OCI-LY3 (cell line): ENCODE measurements at regions not wholly inside any gene's neighbourhood (a gene's known extent, or its start where the extent isn't known, plus 50 kb on each side); places are given as distances from the start of the nearest gene placed in this dataset.

Source experiments
- H2AFZ ChIP-seq: fragments of 200-600, 300-600 bp; shearing (Covaris generic); 2 replicates; pipeline ENCODE4 v1.6.0; 2014; ENCODE audit warnings: antibody characterized with exemption, low read depth, low read length
- H3K27ac ChIP-seq: fragments of 200-600, 300-600 bp; sonication (generic); 2 replicates; pipeline ENCODE4 v1.5.1; 2014; ENCODE audit warnings: mild to moderate bottlenecking, low read length, moderate library complexity, mixed read lengths
- H3K27me3 ChIP-seq: fragments of 200-600, 300-600 bp; sonication (generic); 2 replicates; pipeline ENCODE4 v1.6.1; 2014; ENCODE audit warnings: low read depth, low read length, mixed read lengths
- H3K36me3 ChIP-seq: fragments of 200-600, 300-600 bp; sonication (generic); replicated peaks from 2 replicates; pipeline ENCODE3; 2014; ENCODE audit warnings: low read depth, low read length, mixed read lengths
- H3K4me1 ChIP-seq: fragments of 300-600, 200-600 bp; sonication (generic); 2 replicates; pipeline ENCODE4 v1.6.1; 2014; ENCODE audit warnings: low read length, mixed read lengths
- H3K4me2 ChIP-seq: fragments of 200-600, 300-600 bp; sonication (generic); 2 replicates; pipeline ENCODE4 v1.6.1; 2014; ENCODE audit warnings: low read length, mixed read lengths
- H3K4me3 ChIP-seq: fragments of 300-600, 200-600 bp; sonication (generic); 2 replicates; pipeline ENCODE4 v1.5.1; 2014; ENCODE audit warnings: antibody characterized with exemption, mild to moderate bottlenecking, low read length, moderate library complexity
- H3K79me2 ChIP-seq: fragments of 300-600, 200-600 bp; shearing (Covaris generic); 2 replicates; pipeline ENCODE4 v1.6.1; 2014; ENCODE audit warnings: mild to moderate bottlenecking, low read length, mixed read lengths
- H3K9ac ChIP-seq: fragments of 300-600, 200-600 bp; shearing (Covaris generic); 2 replicates; pipeline ENCODE4 v1.6.0; 2014; ENCODE audit warnings: mild to moderate bottlenecking, low read length, moderate library complexity
- H3K9me3 ChIP-seq: fragments of 200-600, 300-600 bp; shearing (Covaris generic); 2 replicates; pipeline ENCODE4 v1.6.1; 2014; ENCODE audit warnings: low read length, mixed read lengths; ENCODE audit not compliant: insufficient read depth
- H4K20me1 ChIP-seq: fragments of 200-600, 300-600 bp; sonication (generic); 2 replicates; pipeline ENCODE4 v1.6.1; 2016; ENCODE audit warnings: low read length, mixed read lengths; ENCODE audit not compliant: insufficient read depth
- EZH2phosphoT487 ChIP-seq: fragments of 200-600 bp; shearing (Covaris generic); IDR thresholded peaks from 2 replicates; pipeline ENCODE4 v1.6.1; 2018; ENCODE audit warnings: antibody characterized with exemption, mixed run types, low read depth
- TF ChIP-seq, protein P1 (sequence below): fragments of 200-600, 300-600 bp; sonication (generic); IDR thresholded peaks from 2 replicates; pipeline ENCODE4 v1.5.1; 2014; ENCODE audit warnings: antibody characterized with exemption, low read length, low read depth

DNA sequence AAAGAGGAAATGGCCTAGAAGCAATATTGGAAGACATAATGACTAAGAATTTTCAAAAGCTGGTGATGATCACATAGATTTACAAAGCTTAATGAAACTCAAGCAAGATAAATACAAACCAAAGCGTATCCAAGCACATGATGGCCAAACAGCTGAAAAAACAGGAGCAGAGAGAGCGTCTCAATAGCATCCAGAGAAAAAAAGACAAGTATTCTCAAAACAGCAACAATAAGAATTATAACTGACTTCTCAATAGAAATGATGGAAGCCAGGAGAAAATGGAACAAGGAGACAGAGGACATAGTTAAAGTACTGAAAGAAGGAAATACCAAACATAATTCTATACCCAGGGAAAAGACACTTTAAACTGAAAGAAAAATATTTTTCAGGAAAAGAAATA is 437.2 kb upstream of the TNP1 start:
- Histone ChIP-seq H3K4me3 (no peak overlapping the region), H2AFZ (no peak overlapping the region), H3K9me3 (no peaks in the 10 kb centered on the region), H4K20me1 (no peaks in the 10 kb centered on the region), H3K27me3 (peaks cover 14% of the 10 kb centered on the region; the same call in 1 of the 2 replicates), H3K9ac (no peak overlapping the region), H3K79me2 (no peaks in the 10 kb centered on the region), H3K4me1 (no peaks in the 10 kb centered on the region), H3K36me3 (no peaks in the 10 kb centered on the region), H3K4me2 (no peak overlapping the region), H3K27ac (no peak overlapping the region)
- TF ChIP-seq EZH2phosphoT487 = no peak
- TF ChIP-seq, protein P1, sequence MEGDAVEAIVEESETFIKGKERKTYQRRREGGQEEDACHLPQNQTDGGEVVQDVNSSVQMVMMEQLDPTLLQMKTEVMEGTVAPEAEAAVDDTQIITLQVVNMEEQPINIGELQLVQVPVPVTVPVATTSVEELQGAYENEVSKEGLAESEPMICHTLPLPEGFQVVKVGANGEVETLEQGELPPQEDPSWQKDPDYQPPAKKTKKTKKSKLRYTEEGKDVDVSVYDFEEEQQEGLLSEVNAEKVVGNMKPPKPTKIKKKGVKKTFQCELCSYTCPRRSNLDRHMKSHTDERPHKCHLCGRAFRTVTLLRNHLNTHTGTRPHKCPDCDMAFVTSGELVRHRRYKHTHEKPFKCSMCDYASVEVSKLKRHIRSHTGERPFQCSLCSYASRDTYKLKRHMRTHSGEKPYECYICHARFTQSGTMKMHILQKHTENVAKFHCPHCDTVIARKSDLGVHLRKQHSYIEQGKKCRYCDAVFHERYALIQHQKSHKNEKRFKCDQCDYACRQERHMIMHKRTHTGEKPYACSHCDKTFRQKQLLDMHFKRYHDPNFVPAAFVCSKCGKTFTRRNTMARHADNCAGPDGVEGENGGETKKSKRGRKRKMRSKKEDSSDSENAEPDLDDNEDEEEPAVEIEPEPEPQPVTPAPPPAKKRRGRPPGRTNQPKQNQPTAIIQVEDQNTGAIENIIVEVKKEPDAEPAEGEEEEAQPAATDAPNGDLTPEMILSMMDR = no peak

DNA sequence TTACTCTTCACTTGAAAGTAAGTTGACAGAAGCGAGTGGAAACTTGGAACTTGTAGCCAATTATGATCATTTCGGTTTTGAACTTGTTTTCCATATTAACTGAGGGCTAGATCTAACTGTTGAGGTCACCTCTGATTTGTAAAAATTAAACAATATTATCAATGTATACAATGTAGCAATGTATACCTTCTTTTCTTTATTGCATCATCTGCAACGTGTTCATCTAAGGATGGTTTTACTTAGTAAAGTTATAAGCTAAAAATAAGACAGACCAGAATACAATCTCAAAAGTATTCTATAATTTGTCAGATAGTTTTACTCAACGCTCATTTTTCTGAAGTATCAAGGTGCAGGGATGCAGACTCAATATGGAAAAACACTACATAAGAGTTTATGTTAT is 435.0 kb upstream of the TNP1 start:
- H3K4me2 ChIP-seq = no peak overlapping the region
- H2AFZ ChIP-seq = no peak overlapping the region
- H3K36me3 ChIP-seq = no peaks in the 10 kb centered on the region
- no peak overlapping the region for H3K9ac ChIP-seq
- no peaks in the 10 kb centered on the region for H3K4me1 ChIP-seq
- no peaks in the 10 kb centered on the region for H3K79me2 ChIP-seq
- no peak overlapping the region for H3K27ac ChIP-seq
- no peak overlapping the region for H3K4me3 ChIP-seq
- H3K9me3 ChIP-seq = no peaks in the 10 kb centered on the region
- TF ChIP-seq EZH2phosphoT487 = no peak
- TF ChIP-seq, protein P1 = no peak
- H4K20me1 ChIP-seq = no peaks in the 10 kb centered on the region
- peaks cover 14% of the 10 kb centered on the region; the same call in 1 of the 2 replicates for H3K27me3 ChIP-seq

DNA sequence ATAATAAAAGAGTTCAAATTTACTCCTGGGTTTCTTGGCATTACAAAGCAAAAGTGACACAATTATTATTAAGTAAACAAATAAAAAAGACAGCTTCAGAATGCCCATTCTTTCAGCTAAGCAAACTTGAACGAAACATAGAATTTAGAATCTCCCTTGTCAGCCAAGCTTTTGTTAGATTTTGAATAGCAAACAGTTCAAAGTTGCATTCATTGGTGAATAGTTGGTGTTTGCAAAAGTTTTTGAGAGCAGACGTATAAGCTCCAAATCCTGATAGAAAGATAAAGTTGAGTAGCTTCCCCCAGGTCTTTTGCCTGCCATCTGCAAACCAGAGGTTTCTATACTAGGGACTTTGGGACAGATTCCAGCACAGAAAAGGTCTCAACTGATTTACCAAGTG is 434.3 kb upstream of the TNP1 start:
- H3K27ac ChIP-seq = no peak overlapping the region
- H3K79me2 ChIP-seq = no peaks in the 10 kb centered on the region
- no peaks in the 10 kb centered on the region for H3K4me1 ChIP-seq

DNA sequence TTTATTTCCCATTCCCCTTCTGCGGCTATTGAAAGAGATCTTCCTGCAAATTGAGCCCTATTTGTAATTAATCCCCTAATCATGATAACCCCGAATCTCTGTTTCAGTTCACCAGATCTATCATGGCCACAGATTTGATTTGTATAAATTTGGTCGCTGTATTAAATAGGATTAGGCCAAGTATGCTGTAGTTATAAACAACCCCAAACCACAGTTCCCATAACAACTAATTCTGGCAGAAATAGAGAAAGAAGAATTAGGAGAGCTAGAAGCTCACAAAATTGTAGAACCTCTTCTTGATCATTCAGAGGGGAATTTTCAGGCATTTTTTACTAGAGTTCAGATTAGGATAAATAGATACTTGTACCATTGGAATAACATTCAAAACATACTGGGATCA is 433.7 kb upstream of the TNP1 start:
- H3K4me3 ChIP-seq = no peak overlapping the region
- H3K9me3 ChIP-seq = no peaks in the 10 kb centered on the region
- H3K36me3 ChIP-seq = no peaks in the 10 kb centered on the region
- H4K20me1 ChIP-seq = no peaks in the 10 kb centered on the region
- no peak overlapping the region for H3K9ac ChIP-seq
- H3K4me2 ChIP-seq = no peak overlapping the region
- H3K79me2 ChIP-seq = no peaks in the 10 kb centered on the region
- peaks cover 9% of the 10 kb centered on the region; the same call in 1 of the 2 replicates for H3K27me3 ChIP-seq
- H2AFZ ChIP-seq = no peak overlapping the region
- H3K27ac ChIP-seq = no peak overlapping the region
- H3K4me1 ChIP-seq = no peaks in the 10 kb centered on the region
- TF ChIP-seq, protein P1 = no peak
- no peak for TF ChIP-seq EZH2phosphoT487

More for the DNA sequence above, 434.3 kb upstream of the TNP1 start:
- no peak overlapping the region for H3K4me2 ChIP-seq
- no peak overlapping the region for H3K9ac ChIP-seq
- TF ChIP-seq, protein P1 = no peak
- no peak for TF ChIP-seq EZH2phosphoT487
- no peaks in the 10 kb centered on the region for H3K9me3 ChIP-seq
- H2AFZ ChIP-seq = no peak overlapping the region
- H3K27me3 ChIP-seq = peaks cover 11% of the 10 kb centered on the region; the same call in 1 of the 2 replicates
- H4K20me1 ChIP-seq = no peaks in the 10 kb centered on the region
- H3K36me3 ChIP-seq = no peaks in the 10 kb centered on the region
- H3K4me3 ChIP-seq = no peak overlapping the region
